ENCODE measurements at regions not wholly inside any gene's neighbourhood (a gene's known extent, or its start where the extent isn't known, plus 50 kb on each side); places are given as distances from the start of the nearest gene placed in this dataset.

GRCh38 chr5:4991925-4992324 is 148.2 kb upstream of the ADAMTS16 start:
- no peak for TF ChIP-seq CTCF (IDR thresholded peaks at IDR 0.05)
- no peak for TF ChIP-seq EZH2 (IDR thresholded peaks at IDR 0.05; ENCODE audit: borderline replicate concordance, insufficient read depth, low read depth, low read length, poor library complexity, severe bottlenecking)
